HCT116 (cell line): ENCODE measurements at regions not wholly inside any gene's neighbourhood (a gene's known extent, or its start where the extent isn't known, plus 50 kb on each side); places are given as distances from the start of the nearest gene placed in this dataset.

Experiments
- CEBPB ChIP-seq: IDR thresholded peaks from 2 replicates; pipeline ENCODE4 v1.6.1; 2012; ENCODE audit warnings: low read depth
- EGR1 ChIP-seq: IDR thresholded peaks from 2 replicates; pipeline ENCODE4 v1.6.1; 2012; ENCODE audit warnings: low read depth
- EZH2 ChIP-seq: fragments of 200-600 bp; sonication (generic); IDR thresholded peaks from 2 replicates; pipeline ENCODE4 v1.6.1; 2017; ENCODE audit warnings: antibody characterized with exemption, mixed run types
- EZH2phosphoT487 ChIP-seq: fragments of 200-600 bp; IDR thresholded peaks from 2 replicates; pipeline ENCODE4 v1.6.1; 2018; ENCODE audit warnings: antibody characterized with exemption, borderline replicate concordance
- JUND ChIP-seq: IDR thresholded peaks from 2 replicates; pipeline ENCODE4 v1.6.1; 2012
- POLR2A ChIP-seq: IDR thresholded peaks from 2 replicates; pipeline ENCODE4 v1.7.0; 2011; ENCODE audit warnings: borderline replicate concordance; ENCODE audit not compliant: insufficient read depth, insufficient read length; ENCODE audit errors: extremely low read depth
- POLR2AphosphoS5 ChIP-seq: IDR thresholded peaks from 2 replicates; pipeline ENCODE4 v1.6.1; 2011; ENCODE audit warnings: mild to moderate bottlenecking, low read depth, low read length, moderate library complexity
- RAD21 ChIP-seq: IDR thresholded peaks from 2 replicates; pipeline ENCODE4 v1.6.1; 2012; ENCODE audit warnings: low read depth, mild to moderate bottlenecking
- SP1 ChIP-seq: IDR thresholded peaks from 2 replicates; pipeline ENCODE4 v1.6.1; 2012; ENCODE audit warnings: low read depth
- ZFX ChIP-seq: fragments of 450-650 bp; IDR thresholded peaks from 2 replicates; pipeline ENCODE4 v1.6.1; 2017
- ZNF274 ChIP-seq: fragments of 200-500 bp; sonication (Bioruptor generic); IDR thresholded peaks from 2 replicates; pipeline ENCODE4 v1.6.1; 2014; ENCODE audit warnings: mild to moderate bottlenecking, low read depth, low read length, inconsistent platforms
- TF ChIP-seq, protein P1 (sequence below), 3 experiments: fragments of 200-600 bp in 1 of 3; sonication (generic) in 1 of 3; IDR thresholded peaks in 2 of 3; conservative IDR thresholded peaks in 1 of 3; 2 replicates each; pipeline ENCODE4 v1.5.1; 2012 to 2017; ENCODE audit warnings: low read depth in 2 of 3, low read length in 2 of 3, antibody characterized with exemption in 1 of 3, borderline replicate concordance in 1 of 3, control low read depth in 1 of 3, mild to moderate bottlenecking in 1 of 3, mixed read lengths in 1 of 3, mixed run types in 1 of 3, moderate library complexity in 1 of 3; ENCODE audit not compliant: insufficient read depth in 1 of 3
- TF ChIP-seq, protein P2 (sequence below): IDR thresholded peaks from 2 replicates; pipeline ENCODE4 v1.6.1; 2012
- TF ChIP-seq, protein P3 (sequence below): IDR thresholded peaks from 2 replicates; pipeline ENCODE4 v1.6.1; 2011; ENCODE audit warnings: mild to moderate bottlenecking, low read length, moderate library complexity; ENCODE audit not compliant: insufficient replicate concordance; ENCODE audit errors: extremely low read depth

DNA sequence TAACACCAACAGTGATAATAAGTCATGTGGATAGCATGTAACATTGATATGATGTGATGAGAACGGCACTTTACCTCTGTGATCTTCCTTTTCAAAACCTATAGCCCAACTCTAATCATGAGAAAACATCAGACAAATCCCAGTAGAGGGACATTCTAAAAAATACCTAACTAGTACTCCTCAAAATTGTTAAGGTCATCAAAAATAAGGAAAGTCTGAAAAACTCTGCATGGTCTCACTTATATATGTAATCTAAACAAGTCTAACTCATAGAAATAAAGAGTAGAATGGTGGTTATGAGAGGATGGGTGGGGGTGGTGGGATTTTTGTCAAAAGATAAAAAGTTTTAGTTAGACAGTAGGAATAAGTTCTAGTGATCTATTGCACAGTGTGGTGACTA, 243.9 kb upstream of the GRIA3 start:
- TF ChIP-seq, protein P1, sequence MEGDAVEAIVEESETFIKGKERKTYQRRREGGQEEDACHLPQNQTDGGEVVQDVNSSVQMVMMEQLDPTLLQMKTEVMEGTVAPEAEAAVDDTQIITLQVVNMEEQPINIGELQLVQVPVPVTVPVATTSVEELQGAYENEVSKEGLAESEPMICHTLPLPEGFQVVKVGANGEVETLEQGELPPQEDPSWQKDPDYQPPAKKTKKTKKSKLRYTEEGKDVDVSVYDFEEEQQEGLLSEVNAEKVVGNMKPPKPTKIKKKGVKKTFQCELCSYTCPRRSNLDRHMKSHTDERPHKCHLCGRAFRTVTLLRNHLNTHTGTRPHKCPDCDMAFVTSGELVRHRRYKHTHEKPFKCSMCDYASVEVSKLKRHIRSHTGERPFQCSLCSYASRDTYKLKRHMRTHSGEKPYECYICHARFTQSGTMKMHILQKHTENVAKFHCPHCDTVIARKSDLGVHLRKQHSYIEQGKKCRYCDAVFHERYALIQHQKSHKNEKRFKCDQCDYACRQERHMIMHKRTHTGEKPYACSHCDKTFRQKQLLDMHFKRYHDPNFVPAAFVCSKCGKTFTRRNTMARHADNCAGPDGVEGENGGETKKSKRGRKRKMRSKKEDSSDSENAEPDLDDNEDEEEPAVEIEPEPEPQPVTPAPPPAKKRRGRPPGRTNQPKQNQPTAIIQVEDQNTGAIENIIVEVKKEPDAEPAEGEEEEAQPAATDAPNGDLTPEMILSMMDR (IDR thresholded peaks at IDR 0.05 in 2 of 3, conservative IDR thresholded peaks at IDR 0.05 in 1 of 3; ENCODE audit: borderline replicate concordance in 1 of 3, insufficient read depth in 1 of 3, low read depth in 2 of 3, low read length in 2 of 3): no peak
- TF ChIP-seq POLR2A (no peak), EZH2 (no peak), EGR1 (no peak), JUND (no peak), ZFX (no peak), CEBPB (no peak), POLR2AphosphoS5 (no peak), SP1 (no peak), RAD21 (no peak), ZNF274 (no peak), EZH2phosphoT487 (no peak)
- TF ChIP-seq, protein P2, sequence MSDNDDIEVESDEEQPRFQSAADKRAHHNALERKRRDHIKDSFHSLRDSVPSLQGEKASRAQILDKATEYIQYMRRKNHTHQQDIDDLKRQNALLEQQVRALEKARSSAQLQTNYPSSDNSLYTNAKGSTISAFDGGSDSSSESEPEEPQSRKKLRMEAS: no peak
- TF ChIP-seq, protein P3, sequence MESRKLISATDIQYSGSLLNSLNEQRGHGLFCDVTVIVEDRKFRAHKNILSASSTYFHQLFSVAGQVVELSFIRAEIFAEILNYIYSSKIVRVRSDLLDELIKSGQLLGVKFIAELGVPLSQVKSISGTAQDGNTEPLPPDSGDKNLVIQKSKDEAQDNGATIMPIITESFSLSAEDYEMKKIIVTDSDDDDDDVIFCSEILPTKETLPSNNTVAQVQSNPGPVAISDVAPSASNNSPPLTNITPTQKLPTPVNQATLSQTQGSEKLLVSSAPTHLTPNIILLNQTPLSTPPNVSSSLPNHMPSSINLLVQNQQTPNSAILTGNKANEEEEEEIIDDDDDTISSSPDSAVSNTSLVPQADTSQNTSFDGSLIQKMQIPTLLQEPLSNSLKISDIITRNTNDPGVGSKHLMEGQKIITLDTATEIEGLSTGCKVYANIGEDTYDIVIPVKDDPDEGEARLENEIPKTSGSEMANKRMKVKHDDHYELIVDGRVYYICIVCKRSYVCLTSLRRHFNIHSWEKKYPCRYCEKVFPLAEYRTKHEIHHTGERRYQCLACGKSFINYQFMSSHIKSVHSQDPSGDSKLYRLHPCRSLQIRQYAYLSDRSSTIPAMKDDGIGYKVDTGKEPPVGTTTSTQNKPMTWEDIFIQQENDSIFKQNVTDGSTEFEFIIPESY: no peak
